ENCODE measurements at regions not wholly inside any gene's neighbourhood (a gene's known extent, or its start where the extent isn't known, plus 50 kb on each side); places are given as distances from the start of the nearest gene placed in this dataset.

DNA sequence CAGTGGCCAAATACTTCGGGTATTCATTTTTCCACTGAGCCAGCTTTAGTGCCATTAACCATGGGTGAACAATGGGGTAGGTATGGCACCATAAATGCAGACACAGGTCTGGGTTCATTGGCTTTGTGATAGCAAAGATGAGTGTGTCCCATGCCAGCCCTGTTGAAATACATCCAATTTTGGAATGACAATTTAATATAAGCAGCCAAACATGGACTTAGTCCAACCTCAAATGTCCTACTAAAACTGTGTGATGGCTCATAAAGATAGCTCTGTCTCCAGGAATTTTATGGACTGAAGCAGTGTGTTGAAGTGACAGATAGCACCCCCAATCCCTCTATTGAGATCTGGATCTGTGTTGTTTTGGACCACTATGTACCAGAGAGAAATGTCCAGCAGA lies 514.9 kb downstream of the RASEF start:
- POLR2A ChIA-PET = no interaction called here
- H3K4me3 ChIP-seq (ENCODE audit: low read depth, low read length) = no peak overlapping the region
- H3K9me3 ChIP-seq (ENCODE audit: control insufficient read depth, insufficient read depth, low read depth, low read length) = no peaks in the 10 kb centered on the region
- CTCF ChIA-PET = interaction anchor here (0.5 to 1.8 kb wide), 4 partner anchors 9 to 381 kb away, joined by 3 to 5 read pairs (median 4); no protein-coding TSS in a partner anchor
- H3K4me1 ChIP-seq (ENCODE audit: control insufficient read depth, insufficient read depth, low read length) = peaks cover 4% of the 10 kb centered on the region; the same call in 1 of the 2 replicates
- no peak for TF ChIP-seq ZNF777 (tag by site-specific recombination; IDR thresholded peaks at IDR 0.05; ENCODE audit: borderline replicate concordance)
- TF ChIP-seq, protein P1, sequence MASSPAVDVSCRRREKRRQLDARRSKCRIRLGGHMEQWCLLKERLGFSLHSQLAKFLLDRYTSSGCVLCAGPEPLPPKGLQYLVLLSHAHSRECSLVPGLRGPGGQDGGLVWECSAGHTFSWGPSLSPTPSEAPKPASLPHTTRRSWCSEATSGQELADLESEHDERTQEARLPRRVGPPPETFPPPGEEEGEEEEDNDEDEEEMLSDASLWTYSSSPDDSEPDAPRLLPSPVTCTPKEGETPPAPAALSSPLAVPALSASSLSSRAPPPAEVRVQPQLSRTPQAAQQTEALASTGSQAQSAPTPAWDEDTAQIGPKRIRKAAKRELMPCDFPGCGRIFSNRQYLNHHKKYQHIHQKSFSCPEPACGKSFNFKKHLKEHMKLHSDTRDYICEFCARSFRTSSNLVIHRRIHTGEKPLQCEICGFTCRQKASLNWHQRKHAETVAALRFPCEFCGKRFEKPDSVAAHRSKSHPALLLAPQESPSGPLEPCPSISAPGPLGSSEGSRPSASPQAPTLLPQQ (tag by site-specific recombination; IDR thresholded peaks at IDR 0.05) = no peak
- TF ChIP-seq ZNF391 (tag by site-specific recombination; IDR thresholded peaks at IDR 0.05; ENCODE audit: borderline replicate concordance, low read depth) = no peak
- TF ChIP-seq BCL11A (tag by site-specific recombination; IDR thresholded peaks at IDR 0.05; ENCODE audit: low read depth) = no peak
- no peak for TF ChIP-seq YY2 (tag by site-specific recombination; IDR thresholded peaks at IDR 0.05)
- H3K27ac ChIP-seq (ENCODE audit: extremely low read depth, low read depth, low read length) = no peak overlapping the region
- H3K36me3 ChIP-seq (ENCODE audit: control insufficient read depth in 2 of 2, insufficient read depth in 1 of 2, low read length in 2 of 2) = no peaks in the 10 kb centered on the region

DNA sequence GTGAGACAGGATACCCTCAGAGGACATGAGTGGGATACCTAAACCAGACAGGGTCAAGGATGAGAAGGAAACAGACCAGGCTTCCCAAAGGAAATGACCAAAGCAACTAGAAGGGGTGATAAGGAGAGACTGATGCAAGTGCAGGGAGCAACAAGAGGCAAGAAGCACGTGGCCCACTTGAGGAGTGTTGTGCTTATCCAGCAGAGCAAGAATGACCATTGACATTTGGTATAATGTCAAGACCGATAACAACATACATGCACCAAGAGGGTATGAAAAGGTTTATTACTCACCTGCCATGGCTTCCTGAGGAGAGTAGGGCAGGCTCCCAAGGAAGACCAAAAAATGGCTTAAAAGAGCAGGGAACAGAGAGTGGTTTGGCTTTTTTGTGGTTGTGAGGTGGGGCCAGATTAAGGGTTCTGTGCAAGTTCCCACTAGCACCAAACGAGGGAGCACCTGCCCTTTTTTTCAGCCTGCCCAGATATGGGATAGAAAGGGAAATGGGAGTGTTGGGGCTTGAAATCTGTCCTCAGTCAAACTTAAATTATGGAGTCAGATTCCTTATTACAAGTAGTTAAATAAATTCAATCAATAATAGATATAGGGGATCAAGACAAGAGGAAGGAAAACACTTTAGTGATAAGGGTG lies 513.6 kb downstream of the RASEF start:
- Histone ChIP-seq H3K9me3 (ENCODE audit: control insufficient read depth, insufficient read depth, low read depth, low read length) (no peaks in the 10 kb centered on the region), H3K4me1 (ENCODE audit: control insufficient read depth, insufficient read depth, low read length) (peaks cover 4% of the 10 kb centered on the region; the same call in 1 of the 2 replicates), H3K36me3 (ENCODE audit: control insufficient read depth in 2 of 2, insufficient read depth in 1 of 2, low read length in 2 of 2) (no peaks in the 10 kb centered on the region), H3K4me3 (ENCODE audit: low read depth, low read length) (no peak overlapping the region), H3K27ac (ENCODE audit: extremely low read depth, low read depth, low read length) (no peak overlapping the region)
- ChIA-PET POLR2A (no interaction called here), CTCF (interaction anchor here (0.5 to 1.8 kb wide), 7 partner anchors 10 to 162 kb away, joined by 3 to 8 read pairs (median 4); no protein-coding TSS in a partner anchor)
- TF ChIP-seq ZNF510 (tag by site-specific recombination; IDR thresholded peaks at IDR 0.05; ENCODE audit: insufficient replicate concordance) (no peak), ZNF596 (tag by site-specific recombination; IDR thresholded peaks at IDR 0.05) (no peak), ZNF174 (tag by site-specific recombination; IDR thresholded peaks at IDR 0.05) (no peak), ZXDB (tag by site-specific recombination; IDR thresholded peaks at IDR 0.05) (no peak), ZNF621 (tag by site-specific recombination; IDR thresholded peaks at IDR 0.05) (no peak), OSR2 (tag by site-specific recombination; IDR thresholded peaks at IDR 0.05) (no peak), ZNF211 (tag by site-specific recombination; IDR thresholded peaks at IDR 0.05; ENCODE audit: low read depth) (no peak)

DNA sequence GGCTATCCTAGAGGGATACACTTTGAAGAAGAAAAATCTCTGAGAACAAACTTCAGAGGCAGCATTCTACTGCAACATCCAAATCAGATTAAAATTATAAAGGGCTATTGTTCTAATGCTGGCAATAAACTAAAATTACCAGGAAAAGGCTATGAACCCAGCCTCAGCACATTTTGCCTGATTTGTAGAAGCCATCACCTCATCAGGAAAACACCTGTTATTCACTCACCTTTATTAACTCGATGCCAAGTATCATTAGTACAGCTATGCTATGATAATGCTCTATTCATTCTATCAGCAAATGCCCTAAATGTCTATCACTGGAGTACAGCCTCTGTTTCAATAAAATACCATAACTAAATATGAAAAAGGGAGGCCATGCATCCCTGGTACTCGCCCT lies 510.2 kb downstream of the RASEF start:
- Histone ChIP-seq H3K27ac (ENCODE audit: extremely low read depth, low read depth, low read length) (no peak overlapping the region), H3K9me3 (ENCODE audit: control insufficient read depth, insufficient read depth, low read depth, low read length) (no peaks in the 10 kb centered on the region), H3K36me3 (ENCODE audit: control insufficient read depth in 2 of 2, insufficient read depth in 1 of 2, low read length in 2 of 2) (no peaks in the 10 kb centered on the region), H3K4me3 (ENCODE audit: low read depth, low read length) (no peak overlapping the region), H3K4me1 (ENCODE audit: control insufficient read depth, insufficient read depth, low read length) (peaks cover 8% of the 10 kb centered on the region; the same call in 1 of the 2 replicates)
- CTCF ChIA-PET = interaction anchor here (1.0 kb wide), 1 partner anchor 53 kb away, joined by 6 read pairs; no protein-coding TSS in a partner anchor
- POLR2A ChIA-PET = no interaction called here
- TF ChIP-seq ZNF423 (tag by site-specific recombination; IDR thresholded peaks at IDR 0.05) = no peak
- TF ChIP-seq, protein P2, sequence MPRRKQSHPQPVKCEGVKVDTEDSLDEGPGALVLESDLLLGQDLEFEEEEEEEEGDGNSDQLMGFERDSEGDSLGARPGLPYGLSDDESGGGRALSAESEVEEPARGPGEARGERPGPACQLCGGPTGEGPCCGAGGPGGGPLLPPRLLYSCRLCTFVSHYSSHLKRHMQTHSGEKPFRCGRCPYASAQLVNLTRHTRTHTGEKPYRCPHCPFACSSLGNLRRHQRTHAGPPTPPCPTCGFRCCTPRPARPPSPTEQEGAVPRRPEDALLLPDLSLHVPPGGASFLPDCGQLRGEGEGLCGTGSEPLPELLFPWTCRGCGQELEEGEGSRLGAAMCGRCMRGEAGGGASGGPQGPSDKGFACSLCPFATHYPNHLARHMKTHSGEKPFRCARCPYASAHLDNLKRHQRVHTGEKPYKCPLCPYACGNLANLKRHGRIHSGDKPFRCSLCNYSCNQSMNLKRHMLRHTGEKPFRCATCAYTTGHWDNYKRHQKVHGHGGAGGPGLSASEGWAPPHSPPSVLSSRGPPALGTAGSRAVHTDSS (tag by site-specific recombination; IDR thresholded peaks at IDR 0.05) = no peak
- no peak for TF ChIP-seq SALL2 (tag by site-specific recombination; IDR thresholded peaks at IDR 0.05; ENCODE audit: borderline replicate concordance)
- TF ChIP-seq ZBTB20 (tag by site-specific recombination; IDR thresholded peaks at IDR 0.05) = no peak
- no peak for TF ChIP-seq ZBTB1 (tag by site-specific recombination; IDR thresholded peaks at IDR 0.05)
- no peak for TF ChIP-seq ZNF311 (tag by site-specific recombination; IDR thresholded peaks at IDR 0.05; ENCODE audit: borderline replicate concordance)
- TF ChIP-seq ZNF791 (tag by site-specific recombination; IDR thresholded peaks at IDR 0.05) = no peak
- no peak for TF ChIP-seq ZNF600 (tag by site-specific recombination; IDR thresholded peaks at IDR 0.05)
- TF ChIP-seq, protein P3, sequence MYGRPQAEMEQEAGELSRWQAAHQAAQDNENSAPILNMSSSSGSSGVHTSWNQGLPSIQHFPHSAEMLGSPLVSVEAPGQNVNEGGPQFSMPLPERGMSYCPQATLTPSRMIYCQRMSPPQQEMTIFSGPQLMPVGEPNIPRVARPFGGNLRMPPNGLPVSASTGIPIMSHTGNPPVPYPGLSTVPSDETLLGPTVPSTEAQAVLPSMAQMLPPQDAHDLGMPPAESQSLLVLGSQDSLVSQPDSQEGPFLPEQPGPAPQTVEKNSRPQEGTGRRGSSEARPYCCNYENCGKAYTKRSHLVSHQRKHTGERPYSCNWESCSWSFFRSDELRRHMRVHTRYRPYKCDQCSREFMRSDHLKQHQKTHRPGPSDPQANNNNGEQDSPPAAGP (tag by site-specific recombination; IDR thresholded peaks at IDR 0.05) = no peak
- no peak for TF ChIP-seq ZNF184 (tag by site-specific recombination; IDR thresholded peaks at IDR 0.05)
- no peak for TF ChIP-seq ZNF138 (tag by site-specific recombination; IDR thresholded peaks at IDR 0.05; ENCODE audit: borderline replicate concordance)
- no peak for TF ChIP-seq ZNF2 (tag by site-specific recombination; IDR thresholded peaks at IDR 0.05)
- no peak for TF ChIP-seq HOXC10 (CRISPR knock-in tag; IDR thresholded peaks at IDR 0.05)
